ENCODE measurements at regions not wholly inside any gene's neighbourhood (a gene's known extent, or its start where the extent isn't known, plus 50 kb on each side); places are given as distances from the start of the nearest gene placed in this dataset.

DNA sequence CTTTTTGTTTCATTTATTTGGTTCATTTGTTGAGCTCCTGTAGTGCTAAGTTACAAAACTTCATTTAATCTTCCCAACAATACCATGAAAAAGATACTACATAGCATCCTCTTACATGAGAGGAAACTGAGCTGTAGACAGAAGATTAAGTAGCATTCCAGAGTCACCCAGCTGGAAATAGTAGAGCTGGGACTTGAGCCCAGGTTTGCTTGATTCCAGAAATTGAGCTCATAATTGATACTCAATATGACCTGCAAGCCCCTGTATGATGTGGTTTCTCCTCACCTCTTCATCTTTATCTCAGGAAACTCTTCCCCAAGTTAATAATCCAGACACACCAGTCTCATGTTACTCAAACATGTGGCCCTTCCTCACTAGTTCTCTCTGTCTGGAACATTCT, 87.0 kb upstream of the DAAM1 start:
- Histone ChIP-seq H3K36me3 (no peaks in the 10 kb centered on the region), H3K9me3 (no peaks in the 10 kb centered on the region), H3K4me3 (no peak overlapping the region), H3K4me1 (no peaks in the 10 kb centered on the region), H3K27ac (no peak overlapping the region), H3K27me3 (no peaks in the 10 kb centered on the region)
- TF ChIP-seq EP300 (IDR thresholded peaks at IDR 0.05) (no peak), POLR2AphosphoS5 (IDR thresholded peaks at IDR 0.05) (no peak), POLR2A (IDR thresholded peaks at IDR 0.05) (no peak)
- TF ChIP-seq, protein P1, sequence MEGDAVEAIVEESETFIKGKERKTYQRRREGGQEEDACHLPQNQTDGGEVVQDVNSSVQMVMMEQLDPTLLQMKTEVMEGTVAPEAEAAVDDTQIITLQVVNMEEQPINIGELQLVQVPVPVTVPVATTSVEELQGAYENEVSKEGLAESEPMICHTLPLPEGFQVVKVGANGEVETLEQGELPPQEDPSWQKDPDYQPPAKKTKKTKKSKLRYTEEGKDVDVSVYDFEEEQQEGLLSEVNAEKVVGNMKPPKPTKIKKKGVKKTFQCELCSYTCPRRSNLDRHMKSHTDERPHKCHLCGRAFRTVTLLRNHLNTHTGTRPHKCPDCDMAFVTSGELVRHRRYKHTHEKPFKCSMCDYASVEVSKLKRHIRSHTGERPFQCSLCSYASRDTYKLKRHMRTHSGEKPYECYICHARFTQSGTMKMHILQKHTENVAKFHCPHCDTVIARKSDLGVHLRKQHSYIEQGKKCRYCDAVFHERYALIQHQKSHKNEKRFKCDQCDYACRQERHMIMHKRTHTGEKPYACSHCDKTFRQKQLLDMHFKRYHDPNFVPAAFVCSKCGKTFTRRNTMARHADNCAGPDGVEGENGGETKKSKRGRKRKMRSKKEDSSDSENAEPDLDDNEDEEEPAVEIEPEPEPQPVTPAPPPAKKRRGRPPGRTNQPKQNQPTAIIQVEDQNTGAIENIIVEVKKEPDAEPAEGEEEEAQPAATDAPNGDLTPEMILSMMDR (IDR thresholded peaks at IDR 0.05), result no peak
- DNase-seq (ENCODE audit: low spot score in 2 of 2), result no peak

DNA sequence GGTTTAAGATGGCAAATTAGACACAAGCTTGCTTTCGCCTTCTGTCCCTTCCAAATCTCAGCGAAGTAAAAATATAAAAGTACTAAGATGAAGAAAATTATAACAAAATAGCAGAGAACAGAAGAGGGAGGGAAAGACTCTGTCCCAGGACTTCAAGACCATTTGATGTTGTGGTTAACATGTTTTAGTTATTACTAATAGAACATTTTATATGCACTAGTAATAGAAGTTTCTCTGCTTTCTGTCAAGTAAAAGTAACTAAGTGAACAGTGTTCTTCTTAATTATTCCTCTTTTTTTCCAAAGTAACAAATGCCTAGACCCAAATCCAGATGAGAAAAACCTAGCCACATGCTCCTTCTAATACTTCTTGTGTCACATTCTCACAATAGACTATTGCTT, 85.1 kb upstream of the DAAM1 start:
- no peak overlapping the region for H3K4me3 ChIP-seq
- WGBS, result 94% methylated on average over 2 of the region's 2 CpGs
- H3K36me3 ChIP-seq, result no peaks in the 10 kb centered on the region
- H3K4me1 ChIP-seq, result no peaks in the 10 kb centered on the region
- H3K27ac ChIP-seq, result no peak overlapping the region
- DNase-seq (ENCODE audit: low spot score in 2 of 2), result no peak
- H3K27me3 ChIP-seq, result no peaks in the 10 kb centered on the region
- TF ChIP-seq EP300 (IDR thresholded peaks at IDR 0.05) (no peak), POLR2AphosphoS5 (IDR thresholded peaks at IDR 0.05) (no peak), POLR2A (IDR thresholded peaks at IDR 0.05) (no peak)
- TF ChIP-seq, protein P1 (IDR thresholded peaks at IDR 0.05), result no peak
- no peaks in the 10 kb centered on the region for H3K9me3 ChIP-seq

DNA sequence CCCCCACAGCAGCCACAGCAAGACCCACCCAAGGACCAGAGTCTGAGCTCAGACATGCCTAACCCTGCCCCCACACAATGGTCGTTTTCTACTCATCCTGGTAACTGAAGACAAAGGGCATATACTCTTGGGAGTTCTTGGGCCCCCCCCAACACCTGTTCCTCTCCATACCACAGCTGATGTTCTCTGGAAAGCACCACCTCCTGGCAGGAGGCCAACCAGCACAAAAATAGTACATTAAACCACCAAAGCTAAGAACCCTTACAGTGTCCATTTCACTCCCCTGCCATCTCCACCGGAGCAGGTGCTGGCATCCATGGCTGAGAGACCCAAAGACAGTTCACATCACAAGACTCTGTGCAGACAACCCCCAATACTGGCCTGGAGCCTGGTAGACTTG, 80.6 kb upstream of the DAAM1 start:
- no peak overlapping the region for H3K4me3 ChIP-seq
- 68% methylated on average over 2 of the region's 2 CpGs for WGBS
- H3K27ac ChIP-seq, result no peak overlapping the region
- no peaks in the 10 kb centered on the region for H3K27me3 ChIP-seq
- DNase-seq (ENCODE audit: low spot score in 2 of 2), result no peak
- H3K9me3 ChIP-seq, result no peaks in the 10 kb centered on the region
- TF ChIP-seq POLR2A (IDR thresholded peaks at IDR 0.05), result no peak
- TF ChIP-seq POLR2AphosphoS5 (IDR thresholded peaks at IDR 0.05), result no peak
- no peak for TF ChIP-seq EP300 (IDR thresholded peaks at IDR 0.05)
- TF ChIP-seq, protein P1 (IDR thresholded peaks at IDR 0.05), result no peak
- H3K36me3 ChIP-seq, result no peaks in the 10 kb centered on the region
- no peaks in the 10 kb centered on the region for H3K4me1 ChIP-seq

DNA sequence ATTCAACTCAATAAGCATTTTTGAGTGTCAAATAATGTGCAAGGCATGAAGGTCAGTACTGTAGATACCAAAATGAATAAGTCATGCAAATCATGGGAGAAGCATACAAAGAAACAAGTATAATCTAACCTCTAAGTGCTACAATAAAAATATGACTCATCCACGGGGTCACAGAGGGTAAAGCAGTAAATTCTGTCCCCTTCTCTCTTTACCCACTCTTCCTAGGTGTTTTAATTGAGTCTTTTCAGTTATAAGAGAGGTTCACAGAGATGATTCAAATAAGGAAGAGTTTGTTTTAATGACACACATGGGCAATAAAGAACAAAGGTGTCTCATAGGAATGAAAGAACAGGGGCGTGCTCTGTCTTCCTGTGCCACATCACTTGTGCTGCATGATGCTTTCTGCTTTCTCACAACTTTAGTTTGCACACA, 71.5 kb upstream of the DAAM1 start:
- TF ChIP-seq EP300 (IDR thresholded peaks at IDR 0.05), result no peak
- TF ChIP-seq, protein P1 (IDR thresholded peaks at IDR 0.05), result no peak
- no peak for TF ChIP-seq POLR2AphosphoS5 (IDR thresholded peaks at IDR 0.05)
- TF ChIP-seq POLR2A (IDR thresholded peaks at IDR 0.05), result no peak
- Histone ChIP-seq H3K36me3 (no peaks in the 10 kb centered on the region), H3K9me3 (no peaks in the 10 kb centered on the region), H3K27ac (no peak overlapping the region), H3K4me3 (no peak overlapping the region), H3K27me3 (no peaks in the 10 kb centered on the region), H3K4me1 (no peaks in the 10 kb centered on the region)
- DNase-seq (ENCODE audit: low spot score in 2 of 2), result no peak
- WGBS, result 84% methylated on average over 2 of the region's 2 CpGs

DNA sequence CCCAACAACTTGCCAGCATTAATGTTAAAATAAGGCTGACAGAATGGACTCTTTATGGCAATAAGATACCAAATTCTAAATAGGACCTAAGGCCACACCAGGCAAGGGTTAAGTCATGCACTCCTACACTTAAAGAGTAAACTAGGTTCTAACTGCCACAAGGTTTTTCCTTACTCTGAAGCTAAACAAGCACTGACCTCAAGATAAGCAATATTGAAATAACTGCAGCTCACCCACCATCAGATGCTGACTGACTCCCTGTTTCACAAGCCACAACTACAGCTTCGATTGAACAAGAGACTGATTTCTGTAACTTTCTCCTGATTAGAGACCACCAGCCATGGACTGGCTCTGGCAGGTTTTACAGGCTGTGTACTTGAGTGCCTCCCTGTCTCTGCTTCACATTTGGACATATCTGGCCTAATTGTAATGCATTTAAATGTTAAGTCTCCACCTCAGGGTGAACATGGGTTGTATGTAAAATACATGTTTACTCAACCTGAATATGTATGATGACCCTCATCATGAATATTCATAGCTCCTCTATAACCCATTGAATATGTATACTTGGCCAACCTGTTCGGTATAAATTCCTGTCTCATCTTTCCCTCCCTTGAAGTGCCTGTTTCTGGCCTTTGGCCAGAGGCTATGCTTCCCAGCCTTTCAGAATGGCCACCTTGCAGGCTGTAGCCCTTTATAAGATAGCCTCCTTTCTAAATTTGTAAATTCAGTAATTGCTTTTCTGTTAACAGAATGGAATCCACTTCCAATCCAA, 70.5 kb upstream of the DAAM1 start:
- H3K36me3 ChIP-seq, result no peaks in the 10 kb centered on the region
- DNase-seq (ENCODE audit: low spot score in 2 of 2), result no peak
- H3K4me1 ChIP-seq, result no peaks in the 10 kb centered on the region
- H3K9me3 ChIP-seq, result no peaks in the 10 kb centered on the region
- no peaks in the 10 kb centered on the region for H3K27me3 ChIP-seq
- no peak overlapping the region for H3K27ac ChIP-seq
- H3K4me3 ChIP-seq, result no peak overlapping the region
- 66% methylated on average over 2 of the region's 2 CpGs for WGBS
- TF ChIP-seq POLR2AphosphoS5 (IDR thresholded peaks at IDR 0.05) (no peak), POLR2A (IDR thresholded peaks at IDR 0.05) (no peak)
